GM13976 (cell line): ENCODE measurements at regions not wholly inside any gene's neighbourhood (a gene's known extent, or its start where the extent isn't known, plus 50 kb on each side); places are given as distances from the start of the nearest gene placed in this dataset.

Source experiments
- DNase-seq: peaks from one replicate; pipeline ENCODE4 v3.0.0; 2012; ENCODE audit warnings: low spot score
- CTCF ChIP-seq: IDR thresholded peaks from 2 replicates; pipeline ENCODE4 v1.5.1; 2012; ENCODE audit warnings: borderline replicate concordance, mild to moderate bottlenecking; ENCODE audit not compliant: insufficient read depth; ENCODE audit errors: extremely low read depth, missing control alignments, control extremely low read depth
- in situ Hi-C: fragments of 300-500 bp; cut with MboI; formaldehyde crosslinking; loops from one replicate; pipeline ENCODE4 v1.12.0; 2022; ENCODE audit warnings: low sequenced_read_pairs, mixed read lengths, inconsistent platforms; ENCODE audit not compliant: unreplicated experiment

DNA sequence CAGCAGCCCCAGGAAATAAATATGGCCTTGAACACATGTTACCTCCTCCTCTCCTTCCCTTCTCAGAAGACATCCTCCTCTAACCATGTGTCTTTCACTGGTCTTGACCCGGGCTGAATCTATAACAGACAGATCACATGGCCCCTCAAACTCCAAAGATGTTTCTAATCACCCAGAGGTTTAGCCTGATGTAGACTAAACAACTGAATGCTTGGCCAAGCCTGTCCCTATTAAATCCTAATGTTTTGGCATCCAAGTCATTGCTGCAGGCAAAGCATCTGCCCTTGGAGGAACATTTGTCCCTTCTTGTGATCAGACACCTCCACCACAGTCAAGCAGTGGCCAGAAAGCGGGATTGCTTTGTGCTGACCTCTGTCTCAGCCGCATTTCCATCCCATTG is 65.5 kb downstream of the ANKRD60 start:
- no peak for TF ChIP-seq CTCF
- no peak for DNase-seq
- in situ Hi-C loops, result no loop called here

DNA sequence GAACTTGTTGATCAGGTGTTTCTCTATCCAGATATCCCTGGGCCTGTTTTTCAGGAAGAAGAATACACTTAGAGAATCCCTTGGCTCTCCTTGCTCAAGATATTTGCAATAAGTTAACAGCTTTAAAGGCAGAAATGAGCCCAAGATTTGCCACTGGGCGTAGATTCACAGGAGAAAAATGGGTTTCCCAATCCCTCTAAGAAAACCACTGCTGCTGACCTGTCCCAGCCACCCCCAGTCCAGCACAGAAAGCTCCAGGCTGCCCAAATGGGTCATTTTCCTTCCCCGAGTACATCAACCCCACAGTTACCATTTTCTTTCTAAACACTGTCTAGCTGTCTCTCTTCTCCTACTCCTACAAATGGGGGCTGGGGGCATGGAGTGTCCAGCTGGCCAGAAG is 67.3 kb downstream of the ANKRD60 start:
- in situ Hi-C loops, result no loop called here
- DNase-seq, result no peak
- no peak for TF ChIP-seq CTCF

- DNase-seq, result no peak
- in situ Hi-C loops, result no loop called here
- no peak for TF ChIP-seq CTCF
Observed at GRCh38 chr20:58160451-58161061, 67.9 kb downstream of the ANKRD60 start.

- in situ Hi-C loops, result no loop called here
- TF ChIP-seq CTCF, result no peak
- DNase-seq, result no peak
Observed at GRCh38 chr20:58155148-58155925, 73.1 kb downstream of the ANKRD60 start.

- no peak for TF ChIP-seq CTCF
- in situ Hi-C loops, result no loop called here
- no peak for DNase-seq
Observed at GRCh38 chr20:58154113-58154512, 74.3 kb downstream of the ANKRD60 start.

GRCh38 chr20:58153121-58153520 is 75.3 kb downstream of the ANKRD60 start:
- in situ Hi-C loops, result no loop called here
- TF ChIP-seq CTCF, result no peak
- no peak for DNase-seq
